Activated naive CD4-positive, alpha-beta T cell treated with anti-CD3 and anti-CD28 coated beads for 36 hours (primary cell): ENCODE measurements at regions not wholly inside any gene's neighbourhood (a gene's known extent, or its start where the extent isn't known, plus 50 kb on each side); places are given as distances from the start of the nearest gene placed in this dataset.
"Not testable (repeated sequence)": the region's sequence is repeated elsewhere in the genome, so short reads cannot be mapped to it uniquely, and the experiment has no call there.

Source experiments
- CTCF ChIA-PET: fragments of 350-600 bp; sonication (Branson Sonifier 250); formaldehyde crosslinking; loops from one replicate; lab custom pipeline; 2021; ENCODE audit warnings: antibody characterized with exemption; lab: Charles Lee
- DNase-seq: peaks from one replicate; pipeline ENCODE4 v3.0.0-alpha.2; 2020
- H3K27ac Mint-ChIP-seq: one replicate; pipeline ENCODE4 v1.8.0; 2021; ENCODE audit warnings: mild to moderate bottlenecking, mixed read lengths
- H3K27me3 Mint-ChIP-seq: one replicate; pipeline ENCODE4 v1.8.0; 2021; ENCODE audit warnings: low read depth, mixed read lengths
- H3K36me3 Mint-ChIP-seq: one replicate; pipeline ENCODE4 v1.8.0; 2021; ENCODE audit warnings: low read depth, mixed read lengths
- H3K4me1 Mint-ChIP-seq: one replicate; pipeline ENCODE4 v1.8.0; 2021; ENCODE audit warnings: low read depth, mixed read lengths
- H3K4me3 Mint-ChIP-seq: one replicate; pipeline ENCODE4 v1.8.0; 2021; ENCODE audit warnings: mild to moderate bottlenecking, moderate library complexity, mixed read lengths
- H3K9me3 Mint-ChIP-seq: one replicate; pipeline ENCODE4 v1.8.0; 2021; ENCODE audit warnings: mixed read lengths
- intact Hi-C: fragments of 100-400 bp; cut with micrococcal nuclease; formaldehyde crosslinking; loops from one replicate; pipeline ENCODE4 v1.15.1; 2023

DNA sequence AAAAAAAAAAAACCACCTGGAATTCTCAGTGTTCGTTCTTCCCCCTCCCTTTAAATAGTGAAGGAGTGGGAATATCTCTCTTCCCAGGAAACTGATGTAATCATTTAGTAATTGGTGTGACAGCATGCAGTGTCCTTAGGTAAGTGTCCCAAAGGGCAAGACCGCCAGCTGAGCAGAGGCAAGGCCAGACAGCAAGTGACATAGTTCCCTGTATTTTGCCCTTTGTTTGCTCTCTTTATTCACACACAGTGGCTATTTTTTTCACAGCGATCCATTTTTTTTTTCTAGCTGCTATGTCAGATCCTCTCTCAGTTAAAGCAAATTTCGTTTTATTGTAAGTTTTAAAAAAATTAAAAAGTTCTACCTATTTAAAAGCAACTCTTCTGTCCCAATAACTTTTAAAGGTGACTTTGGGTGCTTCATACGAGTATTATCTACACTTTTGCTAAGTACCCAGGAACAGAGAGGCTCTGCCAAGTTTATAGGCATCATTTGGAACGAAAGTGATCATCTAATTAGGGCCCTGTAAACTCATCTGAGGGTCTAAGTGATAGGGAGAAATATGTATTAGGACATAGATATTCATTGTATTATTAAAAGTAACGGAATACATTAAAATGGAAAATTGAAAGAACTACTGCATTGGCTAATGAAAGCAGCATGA, 98.2 kb upstream of the ALDH1A1 start:
- H3K4me1 Mint-ChIP-seq: no peaks in the 10 kb centered on the region
- no peak overlapping the region for H3K27ac Mint-ChIP-seq
- H3K36me3 Mint-ChIP-seq: no peaks in the 10 kb centered on the region
- intact Hi-C loops: no loop called here
- no peaks in the 10 kb centered on the region for H3K9me3 Mint-ChIP-seq
- H3K27me3 Mint-ChIP-seq: peaks cover 4% of the 10 kb centered on the region
- CTCF ChIA-PET: no interaction called here
- no peak for DNase-seq
- H3K4me3 Mint-ChIP-seq: no peak overlapping the region

GRCh38 chr9:73050065-73050816, 97.4 kb upstream of the ALDH1A1 start:
- intact Hi-C loops: no loop called here
- Mint-ChIP-seq H3K36me3 (no peaks in the 10 kb centered on the region), H3K27me3 (peaks cover 12% of the 10 kb centered on the region), H3K4me3 (no peak overlapping the region), H3K9me3 (no peaks in the 10 kb centered on the region), H3K4me1 (no peaks in the 10 kb centered on the region), H3K27ac (no peak overlapping the region)
- CTCF ChIA-PET: no interaction called here
- DNase-seq: no peak

- intact Hi-C loops: no loop called here
- peaks cover 15% of the 10 kb centered on the region for H3K27me3 Mint-ChIP-seq
- H3K36me3 Mint-ChIP-seq: no peaks in the 10 kb centered on the region
- no peak overlapping the region for H3K27ac Mint-ChIP-seq
- H3K4me3 Mint-ChIP-seq: no peak overlapping the region
- H3K4me1 Mint-ChIP-seq: no peaks in the 10 kb centered on the region
- H3K9me3 Mint-ChIP-seq: no peaks in the 10 kb centered on the region
- CTCF ChIA-PET: no interaction called here
- no peak for DNase-seq
These were observed 96.4 kb upstream of the ALDH1A1 start for GRCh38 chr9:73049280-73049679.

DNA sequence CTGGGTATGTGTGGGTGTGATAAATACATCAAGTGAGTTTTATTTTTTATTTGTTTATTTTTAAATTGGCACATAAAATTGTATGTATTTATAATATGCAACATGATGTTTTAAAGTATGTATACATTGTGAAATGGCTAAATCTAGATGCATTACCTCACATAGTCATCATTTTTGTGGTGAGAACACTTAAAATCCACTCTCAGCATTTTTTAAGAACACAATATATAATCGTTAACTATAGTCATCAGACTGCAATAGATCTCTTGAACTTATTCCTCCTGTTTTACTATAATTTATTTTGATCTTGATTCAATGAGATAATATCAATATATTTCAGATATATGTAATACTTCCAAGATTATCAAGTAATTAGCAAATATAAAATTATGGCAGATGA, 93.9 kb upstream of the ALDH1A1 start:
- Mint-ChIP-seq H3K4me3 (no peak overlapping the region), H3K9me3 (no peaks in the 10 kb centered on the region), H3K36me3 (no peaks in the 10 kb centered on the region), H3K27me3 (peaks cover 14% of the 10 kb centered on the region), H3K27ac (no peak overlapping the region), H3K4me1 (no peaks in the 10 kb centered on the region)
- intact Hi-C loops: no loop called here
- CTCF ChIA-PET: no interaction called here
- DNase-seq: no peak

DNA sequence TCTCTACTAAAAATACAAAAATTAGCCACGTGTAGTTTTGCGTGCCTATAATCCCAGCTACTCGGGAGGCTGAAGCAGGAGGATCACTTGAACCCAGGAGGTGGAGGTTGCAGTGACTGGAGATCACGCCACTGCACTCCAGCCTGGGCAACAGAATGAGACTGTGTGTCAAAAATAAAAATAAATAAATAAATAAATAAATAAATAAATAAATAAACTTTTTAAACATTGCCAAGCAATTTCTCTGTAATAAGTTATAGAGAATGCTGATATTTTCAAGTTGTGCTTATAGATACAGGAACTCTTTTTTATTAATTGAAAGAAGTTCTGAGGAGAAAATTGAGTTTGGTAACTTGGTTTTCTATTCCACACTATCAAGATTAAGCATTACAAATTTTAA, 91.9 kb upstream of the ALDH1A1 start:
- H3K4me3 Mint-ChIP-seq, intact Hi-C loops, CTCF ChIA-PET, H3K27ac Mint-ChIP-seq, H3K9me3 Mint-ChIP-seq, H3K4me1 Mint-ChIP-seq, H3K36me3 Mint-ChIP-seq, DNase-seq: not testable (repeated sequence)
- peaks cover 14% of the 10 kb centered on the region for H3K27me3 Mint-ChIP-seq

DNA sequence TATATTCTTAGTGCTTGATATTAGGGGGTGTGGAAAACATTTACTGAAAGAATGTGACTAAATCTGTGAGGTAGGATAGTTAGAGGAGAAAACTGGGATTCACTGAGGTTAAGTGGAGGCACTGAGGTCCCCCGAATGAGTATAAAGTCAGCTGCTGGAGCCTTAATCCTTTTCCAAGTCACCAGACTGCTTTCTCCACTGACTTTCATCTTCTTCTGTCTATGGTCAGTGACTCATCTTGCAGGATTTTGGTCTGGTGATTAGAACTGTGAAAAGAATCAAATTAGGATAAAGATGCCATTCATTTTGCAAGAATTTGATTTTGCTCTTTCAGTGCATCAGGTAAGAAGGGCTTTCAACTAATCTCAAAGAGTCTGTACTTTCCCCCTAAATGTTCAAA, 89.3 kb upstream of the ALDH1A1 start:
- Mint-ChIP-seq H3K9me3 (no peaks in the 10 kb centered on the region), H3K27ac (no peak overlapping the region), H3K36me3 (no peaks in the 10 kb centered on the region), H3K4me3 (no peak overlapping the region), H3K27me3 (peaks cover 17% of the 10 kb centered on the region), H3K4me1 (no peaks in the 10 kb centered on the region)
- intact Hi-C loops: no loop called here
- CTCF ChIA-PET: no interaction called here
- DNase-seq: no peak

DNA sequence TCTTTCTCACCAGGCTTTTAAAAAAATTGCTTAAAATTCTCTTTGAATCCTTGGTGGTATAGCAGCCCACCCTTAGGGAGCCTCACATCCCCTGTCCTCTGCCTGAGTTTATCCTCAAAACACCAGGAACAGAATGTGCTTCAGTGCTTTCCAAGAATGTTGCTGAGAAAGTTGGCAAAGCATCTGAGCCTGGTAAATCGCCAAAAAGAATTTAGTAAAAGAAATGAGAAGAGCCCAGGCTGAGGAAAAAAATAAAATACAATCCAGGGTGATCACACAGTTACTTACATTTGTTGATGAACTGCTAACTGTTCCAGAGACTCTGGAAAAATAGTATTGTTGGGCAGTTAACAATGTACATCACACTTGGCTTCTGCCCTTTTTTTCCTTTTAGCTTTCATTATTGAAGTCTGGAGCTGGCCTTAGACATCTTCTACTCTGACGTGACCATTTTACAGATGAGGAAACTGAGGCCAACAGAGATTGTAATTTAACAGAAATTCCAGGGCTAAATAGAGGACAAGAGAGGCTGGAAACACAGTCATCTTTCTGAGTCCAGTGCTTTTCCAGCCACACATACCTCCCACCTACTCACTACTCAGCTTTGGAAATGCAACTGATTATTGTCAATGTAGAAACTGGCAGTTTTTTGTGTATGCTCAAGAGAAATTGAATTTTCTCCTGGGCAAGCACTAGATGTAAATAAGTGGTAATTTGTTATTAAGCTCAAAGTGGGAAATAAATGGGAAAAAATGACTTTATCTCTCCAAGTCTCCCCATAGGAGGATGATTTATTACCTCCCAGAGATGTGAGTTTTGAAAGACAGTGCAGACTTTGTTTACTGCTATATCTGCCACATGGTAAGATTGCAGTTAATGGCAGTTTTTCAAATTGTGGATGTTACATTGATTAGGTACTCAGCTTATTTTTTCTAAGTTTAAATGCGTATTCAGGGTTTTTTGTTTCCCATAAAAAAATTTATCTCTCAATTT, 86.7 kb upstream of the ALDH1A1 start:
- Mint-ChIP-seq H3K36me3 (no peaks in the 10 kb centered on the region), H3K9me3 (no peaks in the 10 kb centered on the region), H3K4me1 (no peaks in the 10 kb centered on the region), H3K27me3 (peaks cover 8% of the 10 kb centered on the region), H3K27ac (no peak overlapping the region), H3K4me3 (no peak overlapping the region)
- DNase-seq: no peak
- intact Hi-C loops: no loop called here
- CTCF ChIA-PET: interaction anchor here (0.7 to 1.2 kb wide), 3 partner anchors 16 to 140 kb away, joined by 3 read pairs; no protein-coding TSS in a partner anchor

DNA sequence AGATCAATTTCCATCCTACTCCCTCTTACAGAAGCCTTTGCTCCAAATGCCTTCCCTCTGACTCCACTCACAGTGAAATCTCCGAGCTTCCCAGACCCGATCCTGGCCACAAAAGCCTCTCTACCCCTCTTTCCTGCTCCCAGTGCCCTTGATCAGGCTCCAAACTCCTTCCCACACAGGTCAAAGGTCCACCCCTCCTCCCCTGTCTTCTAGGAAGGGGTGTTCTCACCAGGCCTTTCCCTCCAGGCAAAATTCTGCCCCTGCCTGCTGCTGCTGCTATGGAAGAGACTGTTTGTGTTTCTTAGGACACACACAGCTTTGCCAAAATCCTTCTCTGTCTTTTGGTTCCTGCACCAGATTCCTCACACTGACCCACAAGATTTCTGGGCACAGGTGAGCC, 85.8 kb upstream of the ALDH1A1 start:
- peaks cover 4% of the 10 kb centered on the region for H3K27me3 Mint-ChIP-seq
- H3K4me1 Mint-ChIP-seq: no peaks in the 10 kb centered on the region
- no peak overlapping the region for H3K4me3 Mint-ChIP-seq
- CTCF ChIA-PET: interaction anchor here (0.7 to 1.2 kb wide), 2 partner anchors 74 to 141 kb away, joined by 3 read pairs; no protein-coding TSS in a partner anchor
- no peak overlapping the region for H3K27ac Mint-ChIP-seq
- no peaks in the 10 kb centered on the region for H3K9me3 Mint-ChIP-seq
- intact Hi-C loops: no loop called here
- DNase-seq: no peak
- no peaks in the 10 kb centered on the region for H3K36me3 Mint-ChIP-seq

DNA sequence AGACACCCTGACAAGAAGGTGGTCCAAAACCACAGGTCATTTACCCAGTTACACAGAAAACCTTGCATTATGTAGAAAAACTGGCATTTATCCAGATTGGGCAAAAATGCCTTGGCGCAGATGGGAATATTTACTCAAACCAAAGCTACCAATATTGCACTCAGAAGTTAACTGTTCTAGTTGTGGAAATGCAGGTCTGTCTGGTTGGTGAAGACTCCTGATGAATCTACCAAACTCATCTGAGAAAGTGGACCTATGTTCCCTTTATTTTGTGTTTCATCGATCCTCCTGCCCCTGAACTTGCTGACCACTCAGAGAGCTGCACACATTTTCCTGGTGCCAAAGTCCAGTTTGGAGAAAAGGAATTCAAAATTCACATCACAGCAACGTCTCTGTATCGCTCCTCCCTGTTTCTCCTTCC, 85.2 kb upstream of the ALDH1A1 start:
- Mint-ChIP-seq H3K9me3 (no peaks in the 10 kb centered on the region), H3K27me3 (peaks cover 4% of the 10 kb centered on the region), H3K36me3 (no peaks in the 10 kb centered on the region), H3K4me3 (no peak overlapping the region), H3K4me1 (no peaks in the 10 kb centered on the region), H3K27ac (no peak overlapping the region)
- DNase-seq: no peak
- CTCF ChIA-PET: no interaction called here
- intact Hi-C loops: no loop called here

DNA sequence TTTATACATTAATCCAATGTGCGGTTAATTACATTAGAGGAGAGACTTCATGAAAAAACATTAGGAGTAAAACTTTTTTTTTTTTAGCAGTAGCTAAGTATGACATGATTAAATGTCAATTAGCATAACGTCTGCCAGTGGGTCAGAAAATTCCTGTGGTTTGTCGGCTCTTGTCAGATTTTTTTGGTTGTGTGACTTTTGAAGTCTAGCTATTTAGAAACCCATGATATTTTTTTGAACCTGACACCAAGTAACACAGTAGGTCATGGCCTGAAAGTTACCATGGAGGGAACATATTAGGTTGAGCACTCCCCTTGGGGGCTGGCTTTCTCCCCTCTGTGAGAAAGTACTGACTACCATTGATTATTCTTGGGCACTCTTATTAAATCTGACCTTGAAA, 84.8 kb upstream of the ALDH1A1 start:
- Mint-ChIP-seq H3K36me3 (no peaks in the 10 kb centered on the region), H3K27me3 (peaks cover 4% of the 10 kb centered on the region), H3K4me3 (no peak overlapping the region), H3K9me3 (no peaks in the 10 kb centered on the region), H3K4me1 (no peaks in the 10 kb centered on the region), H3K27ac (no peak overlapping the region)
- CTCF ChIA-PET: interaction anchor here (0.6 to 1.0 kb wide), 2 partner anchors 60 to 135 kb away, joined by 3 to 4 read pairs; no protein-coding TSS in a partner anchor
- DNase-seq: no peak
- intact Hi-C loops: no loop called here

DNA sequence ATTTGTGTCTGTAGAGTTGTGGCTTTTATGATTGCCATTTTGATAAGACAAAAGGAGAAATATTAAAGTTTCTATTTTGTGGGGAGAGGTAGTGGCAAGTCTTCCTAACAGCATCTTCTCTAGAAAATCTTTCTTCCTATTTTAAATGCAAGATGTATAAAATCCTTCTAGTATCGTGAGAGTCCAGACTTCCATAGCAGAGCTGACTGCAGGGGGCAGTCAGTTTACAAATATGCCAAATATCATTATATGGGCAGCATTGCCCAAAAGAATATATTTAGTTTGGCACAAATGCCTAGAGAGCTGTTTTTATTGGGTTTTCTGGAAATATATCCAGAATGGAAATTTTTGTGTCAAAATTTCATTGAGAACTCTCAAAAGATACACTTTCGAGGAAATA, 82.1 kb upstream of the ALDH1A1 start:
- Mint-ChIP-seq H3K27me3 (peaks cover 4% of the 10 kb centered on the region), H3K9me3 (no peaks in the 10 kb centered on the region), H3K4me1 (no peaks in the 10 kb centered on the region), H3K27ac (no peak overlapping the region), H3K4me3 (no peak overlapping the region), H3K36me3 (no peaks in the 10 kb centered on the region)
- intact Hi-C loops: no loop called here
- DNase-seq: no peak
- CTCF ChIA-PET: interaction anchor here (0.6 kb wide), 1 partner anchor 758 kb away, joined by 3 read pairs; no protein-coding TSS in a partner anchor

- Mint-ChIP-seq H3K4me1 (no peaks in the 10 kb centered on the region), H3K27me3 (no peaks in the 10 kb centered on the region), H3K36me3 (no peaks in the 10 kb centered on the region), H3K9me3 (no peaks in the 10 kb centered on the region), H3K4me3 (no peak overlapping the region), H3K27ac (no peak overlapping the region)
- no peak for DNase-seq
- intact Hi-C loops: no loop called here
- CTCF ChIA-PET: interaction anchor here (1.0 kb wide), 1 partner anchor 9 kb away, joined by 3 read pairs; no protein-coding TSS in a partner anchor
These were observed 78.5 kb upstream of the ALDH1A1 start for GRCh38 chr9:73031350-73031749.
